ENCODE measurements at regions not wholly inside any gene's neighbourhood (a gene's known extent, or its start where the extent isn't known, plus 50 kb on each side); places are given as distances from the start of the nearest gene placed in this dataset.
"Not testable (repeated sequence)": the region's sequence is repeated elsewhere in the genome, so short reads cannot be mapped to it uniquely, and the experiment has no call there.

GRCh38 chr2:87365038-87365437 is 343.4 kb upstream of the PLGLB1 start:
- H3K36me3 Mint-ChIP-seq (ENCODE audit: low read depth); H3K4me3 Mint-ChIP-seq; H3K9me3 Mint-ChIP-seq; H3K27me3 Mint-ChIP-seq (ENCODE audit: insufficient read depth); H3K27ac Mint-ChIP-seq; H3K4me1 Mint-ChIP-seq (ENCODE audit: low read depth); intact Hi-C loops (cut with micrococcal nuclease); DNase-seq (ENCODE audit: low spot score): not testable (repeated sequence)

- H3K9me3 Mint-ChIP-seq; H3K27me3 Mint-ChIP-seq (ENCODE audit: insufficient read depth); DNase-seq (ENCODE audit: low spot score); H3K36me3 Mint-ChIP-seq (ENCODE audit: low read depth); H3K4me1 Mint-ChIP-seq (ENCODE audit: low read depth); H3K4me3 Mint-ChIP-seq; H3K27ac Mint-ChIP-seq; intact Hi-C loops (cut with micrococcal nuclease): not testable (repeated sequence)
Observed at GRCh38 chr2:87386063-87386560, 361.8 kb upstream of the PLGLB2 start.

GRCh38 chr2:87395784-87396183 is 352.1 kb upstream of the PLGLB2 start:
- H3K9me3 Mint-ChIP-seq; H3K4me1 Mint-ChIP-seq (ENCODE audit: low read depth); H3K4me3 Mint-ChIP-seq; H3K27me3 Mint-ChIP-seq (ENCODE audit: insufficient read depth); H3K27ac Mint-ChIP-seq; H3K36me3 Mint-ChIP-seq (ENCODE audit: low read depth); DNase-seq (ENCODE audit: low spot score); intact Hi-C loops (cut with micrococcal nuclease): not testable (repeated sequence)

GRCh38 chr2:87396551-87397265 is 351.2 kb upstream of the PLGLB2 start:
- H3K4me1 Mint-ChIP-seq (ENCODE audit: low read depth); H3K9me3 Mint-ChIP-seq; DNase-seq (ENCODE audit: low spot score): not testable (repeated sequence)

GRCh38 chr2:87397276-87398065 is 350.4 kb upstream of the PLGLB2 start:
- H3K36me3 Mint-ChIP-seq (ENCODE audit: low read depth); H3K4me3 Mint-ChIP-seq; H3K9me3 Mint-ChIP-seq; H3K4me1 Mint-ChIP-seq (ENCODE audit: low read depth); DNase-seq (ENCODE audit: low spot score); intact Hi-C loops (cut with micrococcal nuclease); H3K27ac Mint-ChIP-seq; H3K27me3 Mint-ChIP-seq (ENCODE audit: insufficient read depth): not testable (repeated sequence)

More at GRCh38 chr2:87396551-87397265, 351.2 kb upstream of the PLGLB2 start:
- H3K27ac Mint-ChIP-seq; H3K4me3 Mint-ChIP-seq; H3K36me3 Mint-ChIP-seq (ENCODE audit: low read depth); intact Hi-C loops (cut with micrococcal nuclease); H3K27me3 Mint-ChIP-seq (ENCODE audit: insufficient read depth): not testable (repeated sequence)

GRCh38 chr2:87398567-87399305 is 349.2 kb upstream of the PLGLB2 start:
- H3K27ac Mint-ChIP-seq; H3K9me3 Mint-ChIP-seq; intact Hi-C loops (cut with micrococcal nuclease); H3K27me3 Mint-ChIP-seq (ENCODE audit: insufficient read depth); H3K36me3 Mint-ChIP-seq (ENCODE audit: low read depth); DNase-seq (ENCODE audit: low spot score); H3K4me1 Mint-ChIP-seq (ENCODE audit: low read depth); H3K4me3 Mint-ChIP-seq: not testable (repeated sequence)

DNA sequence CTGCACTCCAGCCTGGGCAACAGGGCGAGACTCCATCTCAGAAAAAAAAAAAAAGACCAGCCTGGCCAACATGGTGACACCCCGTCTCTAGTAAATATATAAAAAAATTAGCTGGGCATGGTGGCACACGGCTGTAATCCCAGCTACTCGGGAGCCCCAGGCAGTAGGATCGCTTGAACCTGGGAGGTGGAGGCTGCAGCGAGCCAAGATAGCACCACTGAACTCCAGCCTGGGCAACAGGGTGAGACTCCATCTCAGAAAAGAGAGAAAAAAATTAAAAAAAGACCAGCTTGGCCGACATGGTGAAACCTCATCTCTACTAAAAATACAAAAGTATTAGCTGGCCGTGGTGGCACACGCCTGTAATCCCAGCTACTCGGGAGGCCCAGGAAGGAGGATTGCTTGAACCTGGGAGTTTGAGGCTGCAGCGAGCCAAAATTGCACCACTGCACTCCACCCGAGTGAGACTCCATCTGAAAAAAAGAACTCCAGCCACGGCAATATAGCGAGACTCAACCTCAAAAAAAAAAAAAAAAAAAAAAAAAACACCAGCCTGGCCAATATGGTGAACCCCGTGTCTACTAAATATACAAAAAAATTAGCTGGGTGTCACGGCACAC is 346.1 kb upstream of the PLGLB2 start:
- Mint-ChIP-seq H3K27ac (no peak overlapping the region), H3K27me3 (ENCODE audit: insufficient read depth) (no peaks in the 10 kb centered on the region), H3K4me1 (ENCODE audit: low read depth) (no peaks in the 10 kb centered on the region), H3K9me3 (peaks cover 3% of the 10 kb centered on the region), H3K36me3 (ENCODE audit: low read depth) (no peaks in the 10 kb centered on the region), H3K4me3 (no peak overlapping the region)
- DNase-seq (ENCODE audit: low spot score), result no peak
- intact Hi-C loops (cut with micrococcal nuclease), result no loop called here

GRCh38 chr2:87403893-87404175 is 344.1 kb upstream of the PLGLB2 start:
- DNase-seq (ENCODE audit: low spot score), result no peak
- no peaks in the 10 kb centered on the region for H3K4me1 Mint-ChIP-seq (ENCODE audit: low read depth)
- intact Hi-C loops (cut with micrococcal nuclease), result no loop called here
- no peak overlapping the region for H3K4me3 Mint-ChIP-seq
- no peaks in the 10 kb centered on the region for H3K27me3 Mint-ChIP-seq (ENCODE audit: insufficient read depth)
- no peak overlapping the region for H3K27ac Mint-ChIP-seq
- H3K9me3 Mint-ChIP-seq, result peaks cover 3% of the 10 kb centered on the region
- H3K36me3 Mint-ChIP-seq (ENCODE audit: low read depth), result no peaks in the 10 kb centered on the region

GRCh38 chr2:87404411-87405255 is 343.3 kb upstream of the PLGLB2 start:
- intact Hi-C loops (cut with micrococcal nuclease); H3K9me3 Mint-ChIP-seq; H3K36me3 Mint-ChIP-seq (ENCODE audit: low read depth); DNase-seq (ENCODE audit: low spot score); H3K4me1 Mint-ChIP-seq (ENCODE audit: low read depth); H3K4me3 Mint-ChIP-seq; H3K27me3 Mint-ChIP-seq (ENCODE audit: insufficient read depth); H3K27ac Mint-ChIP-seq: not testable (repeated sequence)

DNA sequence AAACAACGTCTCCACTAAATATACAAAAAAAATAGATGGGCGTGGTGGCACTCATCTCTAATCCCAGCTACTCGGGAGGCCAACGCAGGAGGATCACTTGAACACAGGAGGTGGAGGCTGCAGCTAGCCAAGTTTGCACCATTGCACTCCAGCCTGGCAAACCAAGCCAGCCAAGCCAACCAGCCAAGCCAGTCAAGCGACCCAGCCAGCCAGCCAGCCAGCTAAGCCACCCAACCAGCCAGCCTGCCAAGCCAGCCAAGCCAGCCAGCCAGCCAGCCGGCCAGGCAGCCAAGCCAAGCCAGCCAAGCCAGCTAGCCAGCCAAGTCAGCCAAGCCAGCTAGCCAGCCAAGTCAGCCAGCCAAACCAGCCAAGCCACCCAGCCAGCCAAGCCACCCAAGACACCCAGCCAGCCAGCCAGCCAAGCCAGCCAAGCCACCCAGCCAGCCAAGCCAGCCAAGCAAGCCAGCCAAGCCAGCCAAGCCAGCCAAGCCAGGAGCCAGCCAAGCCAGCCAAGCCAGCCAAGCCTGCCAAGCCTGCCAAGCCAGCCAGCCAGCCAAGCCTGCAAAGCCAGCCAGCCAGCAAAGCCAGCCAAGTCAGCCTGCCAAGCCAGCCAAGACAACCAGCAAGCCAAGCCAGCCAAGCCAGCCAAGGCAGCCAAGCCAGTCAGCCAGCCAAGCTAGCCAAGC is 342.2 kb upstream of the PLGLB2 start:
- not testable (repeated sequence) for H3K27ac Mint-ChIP-seq

GRCh38 chr2:87406406-87407175 is 341.3 kb upstream of the PLGLB2 start:
- H3K9me3 Mint-ChIP-seq; H3K4me1 Mint-ChIP-seq (ENCODE audit: low read depth): not testable (repeated sequence)

More for the DNA sequence above, 342.2 kb upstream of the PLGLB2 start:
- H3K4me3 Mint-ChIP-seq; intact Hi-C loops (cut with micrococcal nuclease); H3K4me1 Mint-ChIP-seq (ENCODE audit: low read depth); DNase-seq (ENCODE audit: low spot score); H3K36me3 Mint-ChIP-seq (ENCODE audit: low read depth); H3K27me3 Mint-ChIP-seq (ENCODE audit: insufficient read depth); H3K9me3 Mint-ChIP-seq: not testable (repeated sequence)

More at GRCh38 chr2:87406406-87407175, 341.3 kb upstream of the PLGLB2 start:
- intact Hi-C loops (cut with micrococcal nuclease); H3K27me3 Mint-ChIP-seq (ENCODE audit: insufficient read depth); DNase-seq (ENCODE audit: low spot score); H3K4me3 Mint-ChIP-seq; H3K36me3 Mint-ChIP-seq (ENCODE audit: low read depth); H3K27ac Mint-ChIP-seq: not testable (repeated sequence)

All from activated T-helper 1 cell treated with anti-CD3 and anti-CD28 coated beads, Interleukin-12 subunit alpha, Interleukin-12 subunit beta, Interleukin-2, Interleukin-4 antibody, amounts not matched to agents 30 ng/mL and 10 ng/mL and 1 ng/mL, durations not matched to agents 14 hours and 24 hours and 36 hours (primary cell).